Inferior parietal cortex (tissue), 1 donor: ENCODE measurements at regions not wholly inside any gene's neighbourhood (a gene's known extent, or its start where the extent isn't known, plus 50 kb on each side); places are given as distances from the start of the nearest gene placed in this dataset.

Experiments
- DNase-seq: peaks from one replicate; pipeline ENCODE4 v3.0.0-alpha.2; 2016; ENCODE audit errors: extremely low spot score

GRCh38 chr2:4844881-4845280, 847.3 kb upstream of the SOX11 start:
- no peak for DNase-seq

GRCh38 chr2:4862031-4862430, 830.2 kb upstream of the SOX11 start:
- DNase-seq = no peak

- DNase-seq = no peak
Measured at GRCh38 chr2:4866198-4866597, 826.0 kb upstream of the SOX11 start.

GRCh38 chr2:4868466-4868865, 823.7 kb upstream of the SOX11 start:
- DNase-seq = no peak

DNA sequence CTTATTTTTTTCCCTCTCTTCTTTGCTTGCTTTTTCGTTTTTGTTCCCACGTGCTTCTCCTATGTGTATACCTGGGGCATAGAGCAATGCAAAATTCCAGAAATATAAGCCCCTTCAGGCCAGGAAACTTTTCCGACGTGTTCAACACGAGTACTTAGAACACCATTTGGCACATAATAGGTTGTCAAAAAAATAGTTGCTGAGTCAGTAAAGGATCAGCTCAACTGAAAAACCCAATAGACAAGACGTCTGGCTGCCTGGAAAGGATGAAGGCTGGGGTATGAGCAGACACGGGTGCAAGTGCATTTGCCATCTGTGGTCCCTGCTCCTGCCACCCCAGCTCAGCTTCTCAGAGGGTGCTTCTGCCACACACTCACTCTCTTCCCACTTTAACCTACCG, 823.0 kb upstream of the SOX11 start:
- DNase-seq = no peak

DNA sequence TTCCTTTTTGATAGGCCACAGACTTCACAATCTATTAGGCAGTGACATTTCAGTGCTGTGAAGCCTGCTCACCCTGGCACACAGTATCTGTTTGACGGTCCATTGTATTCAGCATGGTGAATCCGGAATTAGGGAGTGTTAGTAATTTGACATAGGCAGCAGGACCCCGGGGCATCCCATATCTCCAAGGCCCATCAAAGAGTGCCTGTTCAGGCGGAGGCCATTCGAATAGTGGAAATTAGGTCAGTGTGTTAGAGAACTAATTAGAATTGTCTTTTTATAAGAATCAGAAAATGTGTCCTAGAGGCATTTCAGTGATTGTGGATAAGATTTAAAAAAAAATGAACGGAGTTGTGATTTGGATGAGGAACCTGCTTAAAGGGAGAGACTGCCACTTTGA, 818.8 kb upstream of the SOX11 start:
- DNase-seq = no peak

DNA sequence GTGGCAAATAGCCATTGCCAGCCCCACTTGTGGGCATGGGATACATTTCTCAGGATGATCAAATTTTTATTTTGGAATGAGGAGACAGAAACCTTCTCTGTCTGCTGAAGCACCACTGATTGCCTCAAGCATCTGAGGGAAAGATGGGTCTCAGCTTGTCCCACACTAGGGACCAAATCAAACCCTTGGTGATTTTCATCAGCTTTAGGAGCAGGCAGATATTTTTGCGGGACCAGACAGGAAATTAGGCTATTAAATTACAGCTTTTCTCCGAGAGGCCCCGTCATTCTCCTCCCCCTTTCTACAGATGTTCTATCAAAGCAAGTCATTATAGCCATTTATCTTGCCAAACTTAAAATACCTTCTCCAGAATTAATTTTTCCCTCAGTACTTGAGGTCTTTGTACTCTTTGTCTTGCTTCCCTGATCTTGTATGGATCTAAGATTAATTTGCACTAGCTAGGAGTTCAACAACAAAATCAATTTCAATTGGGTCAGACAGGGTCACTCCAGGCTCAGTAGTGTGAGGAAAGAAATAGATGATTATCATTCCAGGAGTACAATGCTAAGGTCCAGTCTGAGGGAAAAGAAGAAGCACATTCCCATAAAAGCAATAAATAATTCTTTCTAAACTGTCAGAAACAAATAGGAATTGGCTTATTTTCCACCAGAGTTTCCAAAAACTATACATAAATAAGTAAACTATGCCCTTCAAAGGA, 818.1 kb upstream of the SOX11 start:
- DNase-seq = no peak

DNA sequence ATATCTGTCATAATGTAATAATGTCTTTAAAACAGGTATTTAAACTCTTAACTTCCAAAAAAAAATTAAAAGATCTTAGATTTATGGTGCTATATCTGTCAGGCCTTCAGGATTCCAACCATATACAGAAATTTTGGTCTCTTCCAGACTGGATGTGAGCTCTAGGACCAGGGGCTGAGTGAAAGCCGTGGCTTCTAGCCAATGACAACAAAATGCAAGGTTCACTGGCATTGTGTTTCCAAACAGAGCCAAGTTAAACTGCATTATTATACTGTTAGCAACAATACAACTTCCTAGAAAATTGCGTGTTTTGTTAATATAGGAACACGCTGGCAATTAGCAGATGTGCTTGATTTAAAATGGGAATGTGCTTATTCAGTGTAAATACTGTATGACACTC, 809.8 kb upstream of the SOX11 start:
- no peak for DNase-seq

- DNase-seq = no peak
Measured at GRCh38 chr2:4882941-4883340, 809.2 kb upstream of the SOX11 start.

GRCh38 chr2:4883375-4883774, 808.8 kb upstream of the SOX11 start:
- no peak for DNase-seq

DNA sequence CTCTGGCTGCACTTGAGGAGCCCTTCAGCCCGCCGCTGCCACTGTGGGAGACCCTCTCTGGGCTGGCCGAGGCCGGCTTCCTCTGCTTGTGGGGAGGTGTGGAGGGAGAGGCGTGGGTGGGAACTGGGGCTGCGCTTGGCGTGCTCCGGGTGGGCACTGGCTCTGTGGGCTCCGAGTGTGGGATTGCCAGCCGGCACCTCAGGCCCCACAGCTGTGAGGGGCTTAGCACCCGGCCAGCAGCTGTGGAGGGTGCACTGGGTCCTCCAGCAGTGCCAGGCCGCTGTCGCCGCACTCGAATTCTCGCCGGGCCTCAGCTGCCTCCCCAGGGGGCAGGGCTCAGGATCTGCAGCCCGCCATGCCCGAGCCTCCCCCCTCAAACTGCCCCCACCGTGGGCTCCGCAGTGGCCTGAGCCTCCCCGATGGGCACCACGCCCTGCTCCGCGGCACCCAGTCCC, 808.0 kb upstream of the SOX11 start:
- no peak for DNase-seq

DNA sequence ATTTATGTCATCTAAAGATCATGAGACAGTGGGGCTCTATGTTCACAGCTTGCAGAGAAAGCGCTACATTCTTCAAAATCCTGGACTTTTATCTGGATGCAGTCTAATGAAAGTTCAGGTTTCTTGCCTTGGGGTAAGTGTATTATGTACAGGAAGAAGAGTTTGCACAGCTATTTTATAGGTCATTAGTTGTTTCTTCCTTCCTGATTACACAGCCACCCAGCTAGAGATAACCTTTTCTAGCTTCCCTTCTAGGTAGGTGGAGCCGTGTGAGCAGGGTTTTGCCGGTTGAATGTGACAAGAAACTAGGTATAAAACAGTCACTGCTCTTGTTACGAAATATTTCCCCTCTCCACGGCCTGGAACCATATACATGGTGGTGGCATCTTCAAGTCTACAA, 800.8 kb upstream of the SOX11 start:
- no peak for DNase-seq

DNA sequence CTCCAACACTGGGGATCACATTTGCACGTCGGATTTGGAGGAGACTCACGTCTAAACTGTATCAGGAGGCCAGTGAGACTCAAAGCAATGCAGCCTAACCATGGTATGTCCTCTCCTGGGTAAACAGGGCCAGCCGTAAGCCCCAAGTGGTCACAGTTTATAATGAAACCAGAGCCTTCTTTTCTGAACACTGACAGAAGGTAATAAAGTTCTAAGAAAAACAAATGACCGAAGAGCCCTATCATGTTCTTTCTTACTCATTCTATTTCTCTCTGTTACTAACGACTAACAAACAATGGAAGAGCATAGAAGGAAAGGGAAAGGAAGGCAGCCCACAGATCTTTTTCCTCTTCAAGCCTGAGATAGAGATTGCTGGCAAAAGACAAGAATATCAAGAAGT, 796.8 kb upstream of the SOX11 start:
- DNase-seq = no peak

DNA sequence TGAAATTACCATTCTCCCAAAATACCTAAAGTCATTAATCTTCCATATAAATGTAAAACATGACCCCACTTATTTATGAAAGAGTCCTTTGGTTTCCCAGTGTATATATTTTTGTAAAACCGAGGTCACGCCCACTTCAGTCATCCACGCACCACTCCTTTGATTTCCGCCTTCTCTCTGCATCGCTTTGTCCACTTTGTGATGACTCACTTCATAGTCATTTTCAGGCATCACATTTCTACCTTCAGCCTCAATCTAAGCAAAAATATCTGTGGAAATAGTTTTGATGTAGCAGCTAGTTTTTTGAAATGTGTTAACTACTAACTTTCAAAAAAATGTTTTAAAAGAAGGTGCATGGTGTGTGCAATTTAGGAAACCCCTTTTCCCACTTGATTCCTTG, 793.5 kb upstream of the SOX11 start:
- DNase-seq = no peak

DNA sequence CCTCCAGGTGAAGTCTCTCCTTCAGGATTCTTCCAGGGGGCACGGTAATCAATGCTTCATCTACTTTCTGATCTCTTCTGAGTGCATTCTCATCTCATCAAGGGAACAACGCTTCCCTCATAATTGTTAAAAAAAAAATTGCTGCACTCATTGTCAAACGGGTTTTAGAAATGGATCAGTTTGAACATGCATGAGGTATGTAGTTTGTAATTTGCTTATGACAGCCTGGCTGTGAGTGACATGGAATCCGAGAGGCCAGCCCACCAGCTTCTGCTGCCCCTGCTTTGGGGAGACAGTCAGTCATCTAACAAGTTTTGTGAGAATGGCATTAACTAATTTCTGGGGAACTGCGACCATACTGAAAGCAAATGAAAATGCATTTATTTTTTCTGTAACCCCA, 791.9 kb upstream of the SOX11 start:
- DNase-seq = no peak

- no peak for DNase-seq
Measured at GRCh38 chr2:4900861-4901770, 791.1 kb upstream of the SOX11 start.

- no peak for DNase-seq
Measured at GRCh38 chr2:4903656-4904348, 788.4 kb upstream of the SOX11 start.

DNA sequence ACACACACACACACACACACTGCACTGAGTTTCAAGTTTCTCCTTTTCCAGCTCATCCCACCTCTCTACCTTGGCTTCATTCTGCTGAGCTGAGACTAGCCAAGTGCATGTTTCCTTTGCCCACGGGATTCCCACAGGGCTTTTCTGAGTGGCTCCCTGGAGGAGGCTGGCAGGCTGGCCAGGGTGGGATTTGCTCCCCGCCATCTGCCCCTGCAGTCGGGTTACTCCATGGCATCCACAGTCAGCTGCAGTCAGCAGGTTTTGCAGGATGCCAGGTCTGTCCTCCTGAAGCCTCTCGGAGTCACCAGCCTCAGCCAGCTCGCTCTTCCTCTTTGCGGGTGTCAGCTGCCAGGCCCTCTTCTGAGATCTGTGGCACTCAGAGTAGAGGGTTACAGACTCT, 783.7 kb upstream of the SOX11 start:
- no peak for DNase-seq

DNA sequence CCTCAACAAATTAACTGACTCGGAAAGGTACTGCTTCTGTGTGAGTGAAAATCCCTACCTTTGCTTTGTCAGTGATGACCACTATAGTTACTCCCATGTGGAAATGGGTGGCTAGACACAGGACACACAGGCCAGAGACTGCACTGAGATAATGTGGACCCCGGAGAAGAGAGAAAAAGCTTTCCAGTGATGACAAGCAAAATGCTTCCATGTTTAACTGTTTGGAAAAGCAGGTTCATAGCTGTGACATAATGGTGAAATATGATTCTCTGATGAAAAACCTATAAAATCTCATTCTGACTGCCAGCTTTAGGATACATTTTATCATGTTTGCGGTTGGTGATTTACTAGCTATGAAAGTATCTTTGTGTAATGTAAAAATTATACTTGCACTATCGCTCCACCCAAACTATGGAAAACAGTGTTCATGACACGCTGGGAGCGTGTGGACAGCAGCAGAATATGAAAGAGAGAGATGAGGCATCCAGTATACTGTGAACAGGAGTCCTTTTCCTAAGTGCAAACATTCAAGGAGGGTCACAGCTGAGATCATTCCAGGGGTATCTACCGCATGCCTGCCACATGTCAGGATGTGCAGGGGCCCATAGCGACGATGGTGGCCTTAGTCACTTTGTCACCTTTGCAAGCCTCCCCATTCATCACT, 782.7 kb upstream of the SOX11 start:
- no peak for DNase-seq

DNA sequence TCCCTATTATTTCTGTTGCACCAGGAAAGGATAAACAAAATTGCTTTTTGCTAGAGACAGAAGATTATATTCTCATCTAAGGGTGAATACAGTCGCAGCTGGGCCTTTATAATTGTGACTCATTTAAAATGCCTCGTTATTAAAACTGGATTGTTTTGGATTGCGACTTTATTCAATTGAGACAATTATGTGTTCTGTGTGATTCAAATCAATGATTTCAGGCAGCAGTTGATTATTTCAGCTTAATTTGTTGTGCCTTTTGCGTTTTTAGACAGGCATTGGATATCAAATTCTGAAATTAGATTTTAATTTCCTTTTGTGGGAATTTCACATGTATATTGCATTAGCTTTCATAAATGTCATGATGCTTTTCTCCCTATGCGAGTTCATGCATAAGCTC, 778.1 kb upstream of the SOX11 start:
- DNase-seq = no peak

DNA sequence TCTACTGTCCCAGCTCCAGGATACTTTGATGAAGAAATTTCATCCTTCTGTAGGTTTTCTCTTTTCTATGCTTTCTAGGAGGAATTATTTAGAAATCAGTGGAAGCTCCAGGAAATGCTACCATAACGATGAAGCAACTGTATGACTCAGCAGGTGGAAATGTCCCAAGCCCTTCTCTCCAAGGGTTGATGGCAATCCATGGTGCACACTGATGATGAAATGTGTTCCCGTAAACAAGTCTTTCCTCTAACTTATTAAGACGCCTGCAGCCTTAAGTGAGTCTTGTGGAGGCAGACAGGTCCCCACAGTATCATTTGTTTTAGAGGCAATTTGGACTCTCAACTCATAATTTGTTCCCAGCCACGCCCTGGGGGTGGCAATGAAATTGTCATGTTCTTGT, 777.6 kb upstream of the SOX11 start:
- DNase-seq = no peak

GRCh38 chr2:4915357-4915756, 776.8 kb upstream of the SOX11 start:
- DNase-seq = no peak
